ENCODE measurements at regions not wholly inside any gene's neighbourhood (a gene's known extent, or its start where the extent isn't known, plus 50 kb on each side); places are given as distances from the start of the nearest gene placed in this dataset.

GRCh38 chr5:17402289-17403121, 95.5 kb upstream of the TAF11L2 start:
- TF ChIP-seq POLR2AphosphoS5 (IDR thresholded peaks at IDR 0.05), result no peak
- TF ChIP-seq, protein P1, sequence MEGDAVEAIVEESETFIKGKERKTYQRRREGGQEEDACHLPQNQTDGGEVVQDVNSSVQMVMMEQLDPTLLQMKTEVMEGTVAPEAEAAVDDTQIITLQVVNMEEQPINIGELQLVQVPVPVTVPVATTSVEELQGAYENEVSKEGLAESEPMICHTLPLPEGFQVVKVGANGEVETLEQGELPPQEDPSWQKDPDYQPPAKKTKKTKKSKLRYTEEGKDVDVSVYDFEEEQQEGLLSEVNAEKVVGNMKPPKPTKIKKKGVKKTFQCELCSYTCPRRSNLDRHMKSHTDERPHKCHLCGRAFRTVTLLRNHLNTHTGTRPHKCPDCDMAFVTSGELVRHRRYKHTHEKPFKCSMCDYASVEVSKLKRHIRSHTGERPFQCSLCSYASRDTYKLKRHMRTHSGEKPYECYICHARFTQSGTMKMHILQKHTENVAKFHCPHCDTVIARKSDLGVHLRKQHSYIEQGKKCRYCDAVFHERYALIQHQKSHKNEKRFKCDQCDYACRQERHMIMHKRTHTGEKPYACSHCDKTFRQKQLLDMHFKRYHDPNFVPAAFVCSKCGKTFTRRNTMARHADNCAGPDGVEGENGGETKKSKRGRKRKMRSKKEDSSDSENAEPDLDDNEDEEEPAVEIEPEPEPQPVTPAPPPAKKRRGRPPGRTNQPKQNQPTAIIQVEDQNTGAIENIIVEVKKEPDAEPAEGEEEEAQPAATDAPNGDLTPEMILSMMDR (IDR thresholded peaks at IDR 0.05), result no peak
- TF ChIP-seq POLR2A (IDR thresholded peaks at IDR 0.05; ENCODE audit: low read depth), result no peak
- TF ChIP-seq EP300 (IDR thresholded peaks at IDR 0.05), result no peak
